GM12878 (cell line): ENCODE measurements at regions not wholly inside any gene's neighbourhood (a gene's known extent, or its start where the extent isn't known, plus 50 kb on each side); places are given as distances from the start of the nearest gene placed in this dataset.

Source experiments
- TF ChIP-seq, protein P1 (sequence below): IDR thresholded peaks from 2 replicates; pipeline ENCODE4 v1.6.1; 2011; ENCODE audit warnings: low read depth, mild to moderate bottlenecking, low read length, moderate library complexity, borderline replicate concordance; ENCODE audit errors: extremely low read depth
- TF ChIP-seq, protein P2 (sequence below): IDR thresholded peaks from 2 replicates; pipeline ENCODE4 v1.6.1; 2012; ENCODE audit warnings: mild to moderate bottlenecking, low read depth, low read length

DNA sequence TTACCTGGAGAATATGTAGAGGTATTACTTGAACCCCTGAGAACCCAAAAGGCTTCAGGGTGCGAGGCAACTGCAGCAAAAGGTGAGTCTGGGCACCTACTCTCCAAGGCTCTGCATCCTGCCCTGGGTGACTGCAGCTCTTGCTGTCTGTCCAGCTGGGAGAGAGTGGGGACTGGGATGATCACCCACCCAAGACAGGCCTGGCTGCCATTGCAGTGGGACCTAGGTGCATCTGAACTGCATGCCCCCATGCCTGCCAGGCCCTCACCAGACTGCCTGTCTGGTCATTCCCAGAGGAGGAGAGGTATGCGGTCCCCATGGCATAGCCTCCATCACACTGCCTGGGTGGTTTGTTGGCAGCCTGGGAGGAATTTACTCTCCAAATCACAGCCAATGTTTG lies 563.9 kb downstream of the TFAP2A start:
- TF ChIP-seq, protein P1, sequence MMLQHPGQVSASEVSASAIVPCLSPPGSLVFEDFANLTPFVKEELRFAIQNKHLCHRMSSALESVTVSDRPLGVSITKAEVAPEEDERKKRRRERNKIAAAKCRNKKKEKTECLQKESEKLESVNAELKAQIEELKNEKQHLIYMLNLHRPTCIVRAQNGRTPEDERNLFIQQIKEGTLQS, result no peak
- TF ChIP-seq, protein P2, sequence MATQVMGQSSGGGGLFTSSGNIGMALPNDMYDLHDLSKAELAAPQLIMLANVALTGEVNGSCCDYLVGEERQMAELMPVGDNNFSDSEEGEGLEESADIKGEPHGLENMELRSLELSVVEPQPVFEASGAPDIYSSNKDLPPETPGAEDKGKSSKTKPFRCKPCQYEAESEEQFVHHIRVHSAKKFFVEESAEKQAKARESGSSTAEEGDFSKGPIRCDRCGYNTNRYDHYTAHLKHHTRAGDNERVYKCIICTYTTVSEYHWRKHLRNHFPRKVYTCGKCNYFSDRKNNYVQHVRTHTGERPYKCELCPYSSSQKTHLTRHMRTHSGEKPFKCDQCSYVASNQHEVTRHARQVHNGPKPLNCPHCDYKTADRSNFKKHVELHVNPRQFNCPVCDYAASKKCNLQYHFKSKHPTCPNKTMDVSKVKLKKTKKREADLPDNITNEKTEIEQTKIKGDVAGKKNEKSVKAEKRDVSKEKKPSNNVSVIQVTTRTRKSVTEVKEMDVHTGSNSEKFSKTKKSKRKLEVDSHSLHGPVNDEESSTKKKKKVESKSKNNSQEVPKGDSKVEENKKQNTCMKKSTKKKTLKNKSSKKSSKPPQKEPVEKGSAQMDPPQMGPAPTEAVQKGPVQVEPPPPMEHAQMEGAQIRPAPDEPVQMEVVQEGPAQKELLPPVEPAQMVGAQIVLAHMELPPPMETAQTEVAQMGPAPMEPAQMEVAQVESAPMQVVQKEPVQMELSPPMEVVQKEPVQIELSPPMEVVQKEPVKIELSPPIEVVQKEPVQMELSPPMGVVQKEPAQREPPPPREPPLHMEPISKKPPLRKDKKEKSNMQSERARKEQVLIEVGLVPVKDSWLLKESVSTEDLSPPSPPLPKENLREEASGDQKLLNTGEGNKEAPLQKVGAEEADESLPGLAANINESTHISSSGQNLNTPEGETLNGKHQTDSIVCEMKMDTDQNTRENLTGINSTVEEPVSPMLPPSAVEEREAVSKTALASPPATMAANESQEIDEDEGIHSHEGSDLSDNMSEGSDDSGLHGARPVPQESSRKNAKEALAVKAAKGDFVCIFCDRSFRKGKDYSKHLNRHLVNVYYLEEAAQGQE, result no peak
